HG02885 (cell line): ENCODE measurements at regions not wholly inside any gene's neighbourhood (a gene's known extent, or its start where the extent isn't known, plus 50 kb on each side); places are given as distances from the start of the nearest gene placed in this dataset.

Experiments used
- ATAC-seq: cut with Tn5 transposase; IDR thresholded peaks from one replicate; pipeline ENCODE4 v1.9.1; 2021; ENCODE audit warnings: mild to moderate bottlenecking; ENCODE audit not compliant: unreplicated experiment, poor library complexity

DNA sequence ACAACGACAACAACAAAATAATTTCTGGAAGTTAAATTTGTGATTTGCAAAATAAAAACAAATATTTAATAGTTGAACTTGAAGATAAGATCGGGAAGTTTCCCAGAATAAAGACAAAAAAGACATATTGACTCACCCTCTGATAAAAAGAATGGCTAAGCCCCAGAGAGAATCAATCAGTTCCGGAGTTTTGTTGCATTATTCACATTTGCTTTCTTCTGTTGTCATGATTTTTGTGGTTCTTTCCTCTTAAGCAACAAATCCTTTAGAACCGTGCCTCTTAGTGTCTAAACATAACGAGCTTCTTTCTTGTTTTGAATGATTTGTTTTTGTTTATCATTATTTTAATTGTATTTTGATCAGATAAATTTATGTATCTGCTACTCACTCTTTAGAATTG lies 134.9 kb upstream of the ADRA1D start:
- ATAC-seq = no peak

- ATAC-seq = no peak
Measured at GRCh38 chr20:4375881-4376280, 126.8 kb upstream of the ADRA1D start.

- ATAC-seq = no peak
Measured at GRCh38 chr20:4373454-4373853, 124.4 kb upstream of the ADRA1D start.

- no peak for ATAC-seq
Measured at GRCh38 chr20:4371623-4372251, 122.7 kb upstream of the ADRA1D start.

DNA sequence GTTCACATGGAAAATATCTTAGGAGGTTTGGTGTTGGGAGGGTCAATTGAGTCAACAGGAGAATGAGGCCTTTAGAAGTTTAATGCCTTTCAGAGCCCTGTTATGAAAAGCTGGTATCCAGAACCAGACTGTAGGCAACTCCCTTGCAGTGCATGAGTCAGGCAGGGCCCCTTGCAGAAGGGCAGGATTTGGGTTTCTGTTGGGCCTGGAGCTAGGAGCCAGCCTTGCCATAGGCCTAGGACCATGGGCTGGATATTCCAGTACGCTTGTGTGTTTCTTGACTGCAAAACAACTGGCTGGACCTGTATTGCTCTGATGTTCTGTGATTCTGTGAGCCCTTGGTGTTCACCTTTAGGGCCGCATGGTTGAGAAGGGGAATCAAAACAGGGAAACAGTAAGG lies 121.8 kb upstream of the ADRA1D start:
- ATAC-seq = no peak

DNA sequence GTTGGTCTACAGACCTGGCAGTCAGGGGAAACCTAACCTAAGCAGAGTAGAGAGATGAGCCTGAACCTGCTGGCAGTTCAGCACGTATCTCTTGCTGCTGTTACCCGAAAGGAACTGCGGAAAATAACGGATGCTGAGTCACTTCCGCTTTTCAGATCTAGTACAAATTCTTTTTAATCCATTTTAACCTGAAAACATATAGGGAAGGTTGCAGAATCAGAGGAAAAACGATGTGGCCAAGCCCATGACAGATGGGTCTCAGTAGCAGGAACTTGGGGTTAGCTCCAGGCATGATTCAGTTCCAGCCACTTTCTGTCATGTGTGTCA lies 120.7 kb upstream of the ADRA1D start:
- ATAC-seq = no peak

GRCh38 chr20:4369119-4369797 lies 120.2 kb upstream of the ADRA1D start:
- ATAC-seq = no peak

- ATAC-seq = no peak
Measured at GRCh38 chr20:4366076-4366475, 117.0 kb upstream of the ADRA1D start.

- ATAC-seq = no peak
Measured at GRCh38 chr20:4358552-4358951, 109.5 kb upstream of the ADRA1D start.

GRCh38 chr20:4352348-4352747 lies 103.3 kb upstream of the ADRA1D start:
- no peak for ATAC-seq

GRCh38 chr20:4350096-4350495 lies 101.0 kb upstream of the ADRA1D start:
- no peak for ATAC-seq

DNA sequence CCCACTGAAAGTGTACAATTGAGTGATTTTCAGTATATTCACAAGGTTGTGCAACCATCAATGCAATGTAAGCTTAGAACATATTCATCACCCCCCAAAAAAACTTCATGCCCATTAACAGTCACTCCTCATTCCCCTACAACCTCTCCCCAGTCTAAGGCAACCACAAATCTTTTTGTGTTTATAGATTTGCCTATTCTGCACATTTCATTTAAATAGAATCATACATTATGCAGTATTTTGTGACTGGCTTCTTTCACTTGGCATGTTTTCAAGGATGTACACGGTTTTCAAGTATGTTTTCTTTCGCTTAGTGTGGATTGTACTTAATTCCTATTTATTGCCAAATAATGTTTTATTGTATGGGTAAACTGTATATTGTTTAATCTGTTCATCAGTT lies 95.6 kb upstream of the ADRA1D start:
- ATAC-seq = no peak

DNA sequence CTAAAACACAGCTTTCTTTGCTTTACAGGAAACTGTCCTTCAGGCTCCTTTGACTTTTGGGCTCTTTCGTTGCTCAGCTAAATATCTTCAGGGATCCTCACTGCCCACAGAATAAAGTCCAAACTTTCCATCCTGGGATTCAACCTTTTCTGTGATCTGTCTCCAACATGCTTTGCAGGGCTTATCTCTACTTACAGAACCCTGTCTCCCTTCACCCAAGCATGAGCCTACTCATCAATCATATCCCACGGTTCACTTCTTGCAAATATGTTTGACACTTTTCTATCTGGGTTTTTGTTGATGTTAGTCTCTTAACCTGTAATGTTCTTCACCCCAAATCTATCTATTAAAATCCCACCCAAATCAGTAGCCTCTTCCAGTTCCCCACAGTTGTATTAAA lies 93.5 kb upstream of the ADRA1D start:
- ATAC-seq = no peak

- no peak for ATAC-seq
Measured at GRCh38 chr20:4341804-4342485, 92.9 kb upstream of the ADRA1D start.

DNA sequence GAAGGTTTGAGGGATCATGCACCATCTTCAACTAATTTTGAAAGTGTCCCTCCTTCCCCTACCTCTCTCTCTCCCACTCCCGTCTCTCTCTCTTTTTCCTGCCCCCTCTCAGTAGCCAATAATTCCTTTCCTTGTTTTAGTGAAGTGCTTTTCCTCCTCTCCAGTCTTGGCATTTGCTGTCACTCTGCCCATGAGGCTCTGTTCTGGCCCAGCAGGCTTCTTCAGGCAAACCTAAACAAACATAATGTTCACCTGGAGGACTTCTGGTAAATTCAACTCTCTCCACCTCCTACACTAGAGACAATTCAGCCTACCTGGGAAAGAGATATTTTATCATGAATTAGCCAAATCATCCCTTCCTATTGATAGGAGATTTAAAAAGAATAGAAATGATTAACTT lies 86.6 kb upstream of the ADRA1D start:
- no peak for ATAC-seq

- ATAC-seq = no peak
Measured at GRCh38 chr20:4332121-4332860, 83.2 kb upstream of the ADRA1D start.

DNA sequence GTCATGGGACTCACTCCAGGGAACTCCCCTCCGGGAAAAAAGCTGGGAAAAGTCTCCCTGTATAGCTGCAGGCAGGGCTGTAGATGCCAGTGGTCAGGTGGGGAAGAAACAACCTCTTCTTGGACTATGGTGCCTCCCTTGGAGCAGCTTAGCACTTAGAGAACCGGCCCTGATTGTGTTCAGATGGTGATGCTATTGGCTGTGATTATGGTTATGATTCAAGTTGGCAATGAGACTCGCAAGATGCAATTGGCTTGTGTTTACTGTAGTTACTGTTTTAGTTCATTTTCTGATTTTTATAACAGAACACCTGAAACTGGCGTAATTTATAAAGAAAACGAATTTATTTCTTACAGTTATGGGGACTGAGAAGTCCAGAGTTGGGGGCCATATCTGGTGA lies 80.9 kb upstream of the ADRA1D start:
- no peak for ATAC-seq

- no peak for ATAC-seq
Measured at GRCh38 chr20:4329232-4329631, 80.1 kb upstream of the ADRA1D start.

DNA sequence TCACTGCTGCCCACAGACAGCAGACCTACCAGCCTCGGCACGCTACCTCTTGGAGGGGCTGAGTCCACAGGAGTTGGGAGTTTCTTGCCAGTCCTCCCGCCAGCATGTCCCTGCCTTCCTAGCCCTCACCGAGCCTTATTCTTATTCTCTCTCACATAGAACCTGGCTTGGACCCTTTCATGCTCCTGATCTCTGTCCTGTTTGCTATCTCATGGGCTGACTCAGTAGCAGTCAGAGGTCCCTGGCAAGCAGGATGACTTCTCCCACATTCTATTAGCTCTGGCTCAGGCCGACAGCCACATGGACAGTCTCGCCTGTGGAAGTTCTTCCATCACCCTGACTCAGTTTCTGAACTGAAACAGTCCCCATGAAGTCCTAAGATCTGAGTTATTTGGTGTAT lies 79.5 kb upstream of the ADRA1D start:
- no peak for ATAC-seq

DNA sequence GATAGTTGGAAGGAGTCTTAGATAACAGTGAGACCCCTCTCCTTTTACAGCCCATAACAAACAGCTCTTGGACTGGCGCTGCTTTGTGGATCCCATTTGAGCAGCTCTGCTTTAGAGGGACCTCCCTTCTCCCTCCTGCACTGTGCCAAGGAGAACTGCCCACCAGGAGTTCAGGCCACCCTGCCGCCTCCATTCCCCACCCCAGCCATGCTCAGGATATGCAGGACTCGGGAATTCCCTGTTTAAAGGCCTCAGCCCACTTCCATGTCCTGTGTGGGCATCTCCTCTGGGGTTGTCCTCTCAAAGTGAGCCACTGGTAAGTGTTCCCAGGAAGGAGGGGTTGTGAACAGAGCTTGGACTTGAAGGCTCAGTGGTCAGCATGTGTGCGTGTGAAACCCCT lies 78.9 kb upstream of the ADRA1D start:
- ATAC-seq = no peak
